Psoas muscle (tissue), 7 donors: ENCODE measurements at regions not wholly inside any gene's neighbourhood (a gene's known extent, or its start where the extent isn't known, plus 50 kb on each side); places are given as distances from the start of the nearest gene placed in this dataset.

Source experiments
- ATAC-seq, 4 donors: fragments of 200-7000 bp; cut with Tn5 transposase; one replicate each; pipeline ENCODE4 v1.9.1; 2020; ENCODE audit warnings: moderate library complexity in 3 of 4, mild to moderate bottlenecking in 2 of 4
- DNase-seq, 2 donors: peaks; one replicate each; pipeline ENCODE4 v3.0.0-alpha.2; 2020
- H3K27ac ChIP-seq: fragments of 200-600 bp; one replicate; pipeline ENCODE4 v1.8.0; 2022
- H3K27me3 ChIP-seq, 3 donors: fragments of 200-600 bp in 1 of 3; one replicate each; pipeline versions ENCODE4 v1.6.1 to v1.8.0; 2013 to 2022; ENCODE audit warnings: low read length in 2 of 3, mild to moderate bottlenecking in 2 of 3, moderate library complexity in 1 of 3; ENCODE audit not compliant: insufficient read depth in 3 of 3
- H3K36me3 ChIP-seq, 2 donors: fragments of 200-600 bp in 1 of 2; one replicate each; pipeline versions ENCODE4 v1.6.1 to v1.8.0; 2013 to 2022; ENCODE audit warnings: low read depth in 1 of 2, mild to moderate bottlenecking in 1 of 2, moderate library complexity in 1 of 2; ENCODE audit not compliant: insufficient read depth in 1 of 2
- H3K4me1 ChIP-seq: fragments of 200-600 bp; one replicate; pipeline ENCODE4 v1.8.0; 2022
- H3K4me3 ChIP-seq: fragments of 200-600 bp; one replicate; pipeline ENCODE4 v1.8.0; 2022; ENCODE audit warnings: mild to moderate bottlenecking
- H3K9me3 ChIP-seq: fragments of 200-600 bp; one replicate; pipeline ENCODE4 v1.8.0; 2022
- CTCF ChIP-seq: fragments of 200-600 bp; IDR thresholded peaks from one replicate; pipeline ENCODE4 v1.8.0; 2022; ENCODE audit warnings: antibody characterized with exemption
- WGBS, 3 donors: extraction: QIAGEN DNeasy Blood & Tissue Kit; methylation state at CpG; one replicate each; pipeline versions ENCODE4 v1.1.6 to v1.1.7; 2013; 5-methylcytosine and 5-hydroxymethylcytosine counted together
- intact Hi-C, 2 donors: fragments of 100-400 bp; cut with DNase I; formaldehyde crosslinking; loops; one replicate each; pipeline versions ENCODE4 v1.11.0 to v1.14.2; 2022
- donor health status: healthy with polysubstance abuse.
- donor health status: DM: no; HTN: no; CAD: no; lungs with moderate emphysema.
- donor health status: Bipolar disorder and iron deficiency.
- donor health status: healthy.
- donor health status: DM: yes; HTN: yes; CAD: no.
- donor health status: DM: no; HTN: no; CAD: no.
- donor health status: DM: yes; HTN: yes; CAD: no.

- intact Hi-C loops = no loop called here
- H3K27me3 ChIP-seq = peaks cover 0 to 1% (median 0%) of the 10 kb centered on the region in 3 donors
- no peak for DNase-seq
- H3K9me3 ChIP-seq = no peaks in the 10 kb centered on the region
- no peak overlapping the region for H3K27ac ChIP-seq
- WGBS, 3 donors = 29 to 38% (median 33%) methylated on average over 3 of the region's 3 CpGs
- no peak overlapping the region for H3K4me3 ChIP-seq
- no peak for ATAC-seq
- no peak for TF ChIP-seq CTCF
- H3K4me1 ChIP-seq = no peaks in the 10 kb centered on the region
- no peaks in the 10 kb centered on the region for H3K36me3 ChIP-seq
Measured at GRCh38 chr11:69999721-70000120, 78.4 kb upstream of the ANO1 start.

- WGBS, 3 donors = 56 to 66% (median 58%) methylated on average over 3 of the region's 3 CpGs
- no peak overlapping the region for H3K27ac ChIP-seq
- no peak for ATAC-seq
- H3K4me3 ChIP-seq = no peak overlapping the region
- TF ChIP-seq CTCF = no peak
- H3K9me3 ChIP-seq = no peaks in the 10 kb centered on the region
- no peak for DNase-seq
- H3K27me3 ChIP-seq = peaks cover 0 to 1% (median 0%) of the 10 kb centered on the region in 3 donors
- intact Hi-C loops = no loop called here
- H3K36me3 ChIP-seq = no peaks in the 10 kb centered on the region
- no peaks in the 10 kb centered on the region for H3K4me1 ChIP-seq
Measured at GRCh38 chr11:70000228-70000627, 77.9 kb upstream of the ANO1 start.

GRCh38 chr11:70001246-70001645 is 76.9 kb upstream of the ANO1 start:
- no peak for ATAC-seq
- Histone ChIP-seq H3K27ac (no peak overlapping the region), H3K27me3 (peaks cover 0 to 1% (median 0%) of the 10 kb centered on the region in 3 donors), H3K4me3 (no peak overlapping the region), H3K36me3 (no peaks in the 10 kb centered on the region), H3K9me3 (no peaks in the 10 kb centered on the region), H3K4me1 (no peaks in the 10 kb centered on the region)
- no peak for TF ChIP-seq CTCF
- 64 to 74% (median 72%) methylated on average over 6 of the region's 6 CpGs for WGBS, 3 donors
- intact Hi-C loops = no loop called here
- DNase-seq = no peak

- Histone ChIP-seq H3K27ac (no peak overlapping the region), H3K27me3 (no peaks in the 10 kb centered on the region), H3K9me3 (no peaks in the 10 kb centered on the region), H3K4me3 (no peak overlapping the region), H3K4me1 (no peaks in the 10 kb centered on the region), H3K36me3 (no peaks in the 10 kb centered on the region)
- no peak for TF ChIP-seq CTCF
- no peak for DNase-seq
- ATAC-seq = no peak
- WGBS, 3 donors = 71 to 93% (median 75%) methylated on average over 7 to 8 of the region's 8 CpGs
- intact Hi-C loops = no loop called here
Measured at GRCh38 chr11:70002433-70002832, 75.7 kb upstream of the ANO1 start.

- intact Hi-C loops = no loop called here
- Histone ChIP-seq H3K27ac (no peak overlapping the region), H3K36me3 (no peaks in the 10 kb centered on the region), H3K4me3 (no peak overlapping the region), H3K9me3 (no peaks in the 10 kb centered on the region), H3K4me1 (no peaks in the 10 kb centered on the region), H3K27me3 (no peaks in the 10 kb centered on the region)
- WGBS, 3 donors = 17 to 21% (median 19%) methylated on average over 6 of the region's 6 CpGs
- no peak for DNase-seq
- TF ChIP-seq CTCF = no peak
- ATAC-seq = no peak
Measured at GRCh38 chr11:70005107-70005818, 72.9 kb upstream of the ANO1 start.
